MM.1S (cell line): ENCODE measurements at regions not wholly inside any gene's neighbourhood (a gene's known extent, or its start where the extent isn't known, plus 50 kb on each side); places are given as distances from the start of the nearest gene placed in this dataset.

Experiments used
- DNase-seq: peaks from one replicate; pipeline ENCODE4 v3.0.0-alpha.2; 2015
- H2AFZ ChIP-seq: fragments of 300-600 bp; sonication (generic); 2 replicates; pipeline ENCODE4 v1.6.0; 2016; ENCODE audit warnings: antibody characterized with exemption, low read length
- H3F3A ChIP-seq: fragments of 300-600 bp; sonication (generic); 2 replicates; pipeline ENCODE4 v1.6.1; 2016; ENCODE audit warnings: mild to moderate bottlenecking, antibody characterized with exemption, low read length, moderate library complexity, mixed read lengths; ENCODE audit not compliant: insufficient read depth
- H3K27ac ChIP-seq: fragments of 300-600 bp; sonication (generic); 2 replicates; pipeline ENCODE4 v1.5.1; 2016; ENCODE audit warnings: mild to moderate bottlenecking, low read length
- H3K27me3 ChIP-seq: fragments of 300-600 bp; sonication (generic); replicated peaks from 2 replicates; pipeline ENCODE4 v1.6.0; 2016; ENCODE audit warnings: low read length; ENCODE audit not compliant: insufficient read depth
- H3K36me3 ChIP-seq: fragments of 300-600 bp; sonication (generic); replicated peaks from 2 replicates; pipeline ENCODE4 v1.6.1; 2016; ENCODE audit warnings: mild to moderate bottlenecking, low read length, mixed read lengths; ENCODE audit not compliant: insufficient read depth
- H3K4me1 ChIP-seq: fragments of 300-600 bp; sonication (generic); 2 replicates; pipeline ENCODE4 v1.6.1; 2016; ENCODE audit warnings: low read length, mixed read lengths
- H3K4me2 ChIP-seq: fragments of 300-600 bp; sonication (generic); 2 replicates; pipeline ENCODE4 v1.6.0; 2016; ENCODE audit warnings: low read depth, low read length
- H3K4me3 ChIP-seq: fragments of 300-600 bp; sonication (generic); 2 replicates; pipeline ENCODE4 v1.5.1; 2016; ENCODE audit warnings: low read length, mixed read lengths
- H3K79me2 ChIP-seq: fragments of 300-600 bp; sonication (generic); 2 replicates; pipeline ENCODE4 v1.6.1; 2016; ENCODE audit warnings: mixed run types, low read length, mixed read lengths
- H3K9ac ChIP-seq: fragments of 300-600 bp; sonication (generic); 2 replicates; pipeline ENCODE4 v1.6.1; 2016; ENCODE audit warnings: low read length, mixed read lengths
- H3K9me2 ChIP-seq: fragments of 300-600 bp; sonication (generic); replicated peaks from 2 replicates; pipeline ENCODE4 v1.6.1; 2016; ENCODE audit warnings: mild to moderate bottlenecking, low read length, mixed read lengths; ENCODE audit not compliant: insufficient read depth
- H3K9me3 ChIP-seq: fragments of 300-600 bp; sonication (generic); replicated peaks from 2 replicates; pipeline ENCODE4 v1.6.1; 2016; ENCODE audit warnings: mild to moderate bottlenecking, low read length, mixed read lengths; ENCODE audit not compliant: insufficient read depth
- H4K20me1 ChIP-seq: fragments of 300-600 bp; sonication (generic); 2 replicates; pipeline ENCODE4 v1.6.1; 2016; ENCODE audit warnings: mild to moderate bottlenecking, low read length, moderate library complexity, mixed read lengths; ENCODE audit not compliant: insufficient read depth
- CTCF ChIP-seq: fragments of 300-600 bp; sonication (generic); IDR thresholded peaks from 2 replicates; pipeline ENCODE4 v1.5.1; 2016; ENCODE audit warnings: antibody characterized with exemption, low read length, mixed read lengths
- EZH2 ChIP-seq: fragments of 300-600 bp; sonication (generic); optimal IDR thresholded peaks from 2 replicates; pipeline ENCODE3; 2017; ENCODE audit warnings: low read depth, mild to moderate bottlenecking, antibody characterized with exemption, low read length, mixed read lengths
- EZH2phosphoT487 ChIP-seq: fragments of 300-600 bp; sonication (generic); IDR thresholded peaks from 2 replicates; pipeline ENCODE4 v1.6.1; 2018; ENCODE audit warnings: antibody characterized with exemption, low read length

- Histone ChIP-seq H3K79me2 (no peaks in the 10 kb centered on the region), H3K27me3 (no peaks in the 10 kb centered on the region), H3K9ac (no peak overlapping the region), H4K20me1 (no peaks in the 10 kb centered on the region), H3F3A (no peaks in the 10 kb centered on the region), H2AFZ (no peak overlapping the region), H3K9me3 (no peaks in the 10 kb centered on the region), H3K4me3 (no peak overlapping the region), H3K4me2 (no peak overlapping the region), H3K4me1 (no peaks in the 10 kb centered on the region), H3K27ac (no peak overlapping the region), H3K9me2 (no peaks in the 10 kb centered on the region), H3K36me3 (no peaks in the 10 kb centered on the region)
- DNase-seq = no peak
- no peak for TF ChIP-seq EZH2
These were observed 612.6 kb downstream of the AACS start for GRCh38 chr12:125677829-125678228.

GRCh38 chr12:125678589-125678993, 613.4 kb downstream of the AACS start:
- no peaks in the 10 kb centered on the region for H3K9me2 ChIP-seq
- H3K4me3 ChIP-seq = no peak overlapping the region
- H3K27ac ChIP-seq = no peak overlapping the region
- no peak overlapping the region for H2AFZ ChIP-seq
- no peak overlapping the region for H3K9ac ChIP-seq
- no peaks in the 10 kb centered on the region for H3K27me3 ChIP-seq
- H3F3A ChIP-seq = no peaks in the 10 kb centered on the region
- no peaks in the 10 kb centered on the region for H3K79me2 ChIP-seq
- H3K4me2 ChIP-seq = no peak overlapping the region
- no peak for DNase-seq
- no peaks in the 10 kb centered on the region for H3K36me3 ChIP-seq
- no peaks in the 10 kb centered on the region for H3K9me3 ChIP-seq
- no peak for TF ChIP-seq EZH2
- no peak for TF ChIP-seq EZH2phosphoT487
- no peak for TF ChIP-seq CTCF
- H3K4me1 ChIP-seq = no peaks in the 10 kb centered on the region
- H4K20me1 ChIP-seq = no peaks in the 10 kb centered on the region

- no peak overlapping the region for H3K27ac ChIP-seq
- no peaks in the 10 kb centered on the region for H3K27me3 ChIP-seq
- H4K20me1 ChIP-seq = no peaks in the 10 kb centered on the region
- H3K9me3 ChIP-seq = no peaks in the 10 kb centered on the region
- no peak overlapping the region for H3K4me3 ChIP-seq
- H3K79me2 ChIP-seq = no peaks in the 10 kb centered on the region
- H3K9ac ChIP-seq = no peak overlapping the region
- no peaks in the 10 kb centered on the region for H3K36me3 ChIP-seq
- H3F3A ChIP-seq = no peaks in the 10 kb centered on the region
- no peak overlapping the region for H3K4me2 ChIP-seq
- H3K9me2 ChIP-seq = no peaks in the 10 kb centered on the region
- H2AFZ ChIP-seq = no peak overlapping the region
- no peaks in the 10 kb centered on the region for H3K4me1 ChIP-seq
- DNase-seq = no peak
- TF ChIP-seq EZH2phosphoT487 (no peak), EZH2 (no peak), CTCF (no peak)
These were observed 618.6 kb downstream of the AACS start for GRCh38 chr12:125683748-125684381.

- TF ChIP-seq EZH2 (no peak), CTCF (no peak), EZH2phosphoT487 (no peak)
- H2AFZ ChIP-seq = no peak overlapping the region
- no peaks in the 10 kb centered on the region for H3K9me3 ChIP-seq
- H3K79me2 ChIP-seq = no peaks in the 10 kb centered on the region
- no peak overlapping the region for H3K4me3 ChIP-seq
- no peaks in the 10 kb centered on the region for H3K9me2 ChIP-seq
- H3K36me3 ChIP-seq = no peaks in the 10 kb centered on the region
- no peaks in the 10 kb centered on the region for H3K27me3 ChIP-seq
- no peak overlapping the region for H3K4me2 ChIP-seq
- H3K9ac ChIP-seq = no peak overlapping the region
- DNase-seq = no peak
- H4K20me1 ChIP-seq = no peaks in the 10 kb centered on the region
- H3K4me1 ChIP-seq = no peaks in the 10 kb centered on the region
- H3F3A ChIP-seq = no peaks in the 10 kb centered on the region
- no peak overlapping the region for H3K27ac ChIP-seq
These were observed 619.9 kb downstream of the AACS start for GRCh38 chr12:125684968-125685790.
